ENCODE measurements at regions not wholly inside any gene's neighbourhood (a gene's known extent, or its start where the extent isn't known, plus 50 kb on each side); places are given as distances from the start of the nearest gene placed in this dataset.
A peak's percentile ranks its signal among the peaks of the same experiment; 100 is the strongest.

DNA sequence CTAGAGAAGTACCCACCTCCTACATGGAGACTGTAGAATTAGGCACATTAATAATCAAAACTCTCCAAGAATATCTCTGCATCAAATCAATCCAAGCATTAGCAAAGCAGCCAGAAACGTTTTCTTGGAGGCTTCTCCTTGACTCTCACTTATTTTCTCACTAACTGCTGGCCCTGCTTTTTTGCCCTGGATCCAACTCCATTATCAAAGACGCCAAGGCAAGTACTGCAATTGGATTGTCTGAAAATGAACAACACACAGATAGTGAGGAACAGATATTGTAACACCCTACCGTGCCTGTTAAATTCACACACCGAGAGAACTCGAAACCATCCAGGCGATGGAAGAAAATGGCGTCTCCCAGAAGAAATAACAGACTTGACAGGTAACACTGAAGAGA, 256.2 kb upstream of the MDFIC2 start:
- no peak for DNase-seq

DNA sequence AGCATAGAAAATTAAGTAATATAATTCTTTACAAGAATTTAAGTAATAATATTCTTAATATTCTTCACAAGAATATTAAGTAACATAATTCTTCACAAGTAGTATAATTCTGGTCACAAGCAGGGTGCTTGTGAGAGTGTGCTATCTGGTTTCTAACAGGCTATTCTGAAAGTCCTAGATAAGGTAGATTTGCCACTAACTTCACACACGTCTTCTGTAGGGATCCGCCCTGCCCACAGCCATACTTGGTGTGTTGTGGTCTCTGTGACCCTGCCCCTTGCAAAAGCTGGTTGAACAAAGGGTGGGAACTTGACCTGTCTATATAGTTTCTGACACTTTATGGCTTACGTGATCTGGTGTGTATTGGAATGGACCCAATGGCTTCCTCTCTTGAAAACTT, 253.4 kb upstream of the MDFIC2 start:
- DNase-seq, result no peak

DNA sequence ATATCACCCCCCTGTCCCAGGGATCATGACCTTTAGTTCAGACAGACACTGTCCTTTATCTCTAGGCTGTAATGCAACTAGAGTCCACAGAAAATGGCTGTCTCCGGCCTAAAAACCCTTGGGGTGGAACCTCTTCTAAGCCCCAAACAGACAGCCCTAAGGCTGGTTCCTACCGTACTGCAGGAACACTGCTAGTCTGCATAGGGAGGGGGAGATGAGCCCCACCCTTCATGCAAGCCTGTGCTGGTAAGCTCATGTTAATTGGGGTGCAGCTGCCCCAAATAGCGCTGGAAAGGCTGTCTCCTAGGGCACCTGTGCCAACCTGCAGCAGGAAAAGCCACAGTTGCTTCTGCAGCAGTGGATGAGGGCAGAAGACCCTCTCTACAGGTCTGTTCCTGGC, 252.1 kb upstream of the MDFIC2 start:
- DNase-seq, result no peak

GRCh38 chr3:70561796-70562195, 249.4 kb upstream of the MDFIC2 start:
- DNase-seq, result no peak

DNA sequence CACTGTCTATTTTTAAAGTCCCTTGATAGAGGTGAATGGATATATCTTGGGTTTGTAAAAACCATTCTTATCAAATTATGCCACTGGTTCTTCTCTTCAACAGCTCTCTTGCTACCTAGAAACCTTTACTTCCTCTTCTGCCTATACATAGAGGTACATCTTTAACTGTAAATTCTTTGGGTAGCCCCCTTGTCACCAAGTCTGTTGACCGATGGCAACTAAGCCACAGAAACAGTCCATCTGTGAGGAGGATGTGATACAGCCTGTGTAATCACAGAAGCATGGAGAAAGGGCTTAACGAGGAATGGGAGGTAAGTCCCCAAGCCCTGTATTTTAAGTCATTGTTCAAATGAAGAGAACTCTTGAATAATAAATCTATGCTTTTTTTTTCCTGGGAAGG, 246.5 kb upstream of the MDFIC2 start:
- DNase-seq, result no peak

- no peak for DNase-seq
These were observed 245.5 kb upstream of the MDFIC2 start for GRCh38 chr3:70557976-70558375.

DNA sequence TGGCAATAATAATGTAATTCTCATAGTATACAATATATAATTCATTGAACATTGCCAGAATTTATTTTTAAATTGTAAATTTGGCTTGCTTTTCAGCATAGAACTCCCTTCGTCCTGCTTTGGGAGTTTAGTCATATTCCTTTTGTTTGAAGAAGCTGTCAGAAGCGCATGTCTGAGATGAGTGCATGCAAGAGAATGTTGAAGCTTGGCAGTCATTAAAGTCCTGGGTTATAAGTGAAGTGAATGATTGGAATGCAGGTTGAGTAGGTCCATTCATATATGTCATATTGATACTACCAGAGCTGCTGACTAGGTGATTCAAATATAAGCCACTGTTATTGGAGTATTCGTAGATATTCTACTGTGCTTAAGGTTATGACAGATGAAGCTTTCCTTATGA, 243.6 kb upstream of the MDFIC2 start:
- no peak for DNase-seq

DNA sequence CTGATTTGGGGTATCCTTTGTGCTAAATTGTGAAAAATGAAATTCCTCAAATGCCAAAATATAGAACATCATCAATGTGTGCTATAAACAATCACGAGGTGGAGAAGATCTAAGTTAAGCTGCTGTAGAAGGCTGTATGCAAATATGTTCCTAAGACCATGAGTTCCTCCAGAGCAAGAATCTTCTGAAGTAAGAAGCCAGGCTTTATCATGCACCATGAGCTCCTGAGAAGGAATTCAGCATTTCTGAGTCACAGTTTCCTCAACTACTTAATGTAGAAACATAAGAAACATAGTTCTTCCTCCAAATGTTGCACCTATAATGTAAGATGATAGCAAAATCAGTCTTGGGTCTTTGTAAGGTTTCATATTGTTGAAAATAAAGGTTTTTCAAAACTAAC, 241.7 kb upstream of the MDFIC2 start:
- no peak for DNase-seq

DNA sequence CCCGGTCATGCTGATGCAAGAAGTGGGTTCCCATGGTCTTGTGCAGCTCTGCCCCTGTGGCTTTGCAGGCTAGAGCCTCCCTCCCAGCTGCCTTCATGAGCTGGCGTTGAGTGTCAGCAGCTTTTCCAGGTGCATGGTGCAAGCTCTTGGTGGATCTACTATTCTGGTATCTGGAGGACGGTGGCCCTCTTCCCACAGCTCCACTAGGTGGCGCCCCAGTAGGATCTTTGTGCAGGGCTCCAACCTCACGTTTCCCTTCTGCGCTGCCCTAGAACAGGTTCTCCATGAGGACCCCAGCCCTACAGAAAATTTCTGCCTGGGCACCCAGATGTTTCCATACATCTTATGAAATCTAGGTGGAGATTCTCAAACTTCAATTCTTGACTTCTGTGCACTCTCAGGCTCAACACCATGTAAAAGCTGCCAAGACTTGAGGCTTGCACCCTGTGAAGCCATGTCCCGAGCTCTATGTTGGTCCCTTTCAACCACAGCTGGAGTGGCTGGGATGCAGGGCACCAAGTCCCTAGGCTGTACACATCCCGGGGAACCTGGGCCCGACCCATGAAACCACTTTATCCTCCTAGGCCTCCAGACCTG, 238.4 kb upstream of the MDFIC2 start:
- peak in 17 of 58 donors; percentile 0 to 15 (median 2) for DNase-seq

DNA sequence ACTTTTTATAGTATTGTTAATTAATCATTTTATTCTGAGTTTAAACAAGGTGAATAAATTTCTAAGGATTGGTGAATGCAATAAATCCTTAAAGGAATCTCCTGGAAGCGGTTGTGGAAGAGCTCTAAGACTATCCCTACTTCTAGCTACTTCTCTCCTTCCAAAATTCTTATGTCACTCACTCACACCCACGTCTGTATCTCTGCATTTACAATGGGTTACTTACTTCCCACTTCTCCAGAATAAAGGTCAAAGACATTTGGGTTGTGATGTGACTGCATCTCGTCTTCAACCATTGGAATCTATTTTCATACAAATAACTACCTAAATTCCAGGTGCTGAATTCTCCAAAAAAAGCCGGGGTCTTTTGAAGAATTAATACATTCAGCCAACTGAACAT, 234.2 kb upstream of the MDFIC2 start:
- DNase-seq, result no peak

- DNase-seq, result peak in 1 of 58 donors; percentile 12
These were observed 231.1 kb upstream of the MDFIC2 start for GRCh38 chr3:70543493-70543892.

GRCh38 chr3:70539908-70540307, 227.5 kb upstream of the MDFIC2 start:
- DNase-seq, result no peak

GRCh38 chr3:70532806-70533205, 220.4 kb upstream of the MDFIC2 start:
- no peak for DNase-seq

- DNase-seq, result no peak
These were observed 219.5 kb upstream of the MDFIC2 start for GRCh38 chr3:70531838-70532489.

GRCh38 chr3:70531063-70531657, 218.7 kb upstream of the MDFIC2 start:
- peak in 1 of 58 donors; percentile 0 for DNase-seq

- no peak for DNase-seq
These were observed 218.2 kb upstream of the MDFIC2 start for GRCh38 chr3:70530626-70531025.

DNA sequence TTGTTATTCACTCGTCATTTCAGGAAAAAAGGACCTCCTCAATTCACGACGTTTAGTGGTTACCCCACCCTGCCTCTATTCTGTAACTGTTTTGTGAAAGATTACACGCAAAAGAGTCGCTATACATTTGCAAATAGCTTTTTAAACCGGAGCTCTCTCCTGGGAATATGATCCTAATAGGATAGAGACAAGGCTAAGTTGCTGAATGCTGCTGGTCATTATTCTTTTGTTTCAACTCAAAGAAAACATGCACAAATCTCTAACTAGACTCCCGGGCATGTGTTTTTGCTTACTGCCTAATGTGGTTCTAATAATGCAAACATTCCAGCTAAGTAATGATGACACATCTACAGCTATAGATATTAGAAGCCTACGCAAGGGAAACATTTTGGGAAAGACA, 214.6 kb upstream of the MDFIC2 start:
- DNase-seq, result no peak

- no peak for DNase-seq
These were observed 207.6 kb upstream of the MDFIC2 start for GRCh38 chr3:70519913-70520659.

GRCh38 chr3:70519026-70519425, 206.6 kb upstream of the MDFIC2 start:
- DNase-seq, result no peak

- DNase-seq, result no peak
These were observed 205.9 kb upstream of the MDFIC2 start for GRCh38 chr3:70518356-70518755.

- no peak for DNase-seq
These were observed 204.9 kb upstream of the MDFIC2 start for GRCh38 chr3:70517124-70517890.

GRCh38 chr3:70516076-70516475, 203.6 kb upstream of the MDFIC2 start:
- DNase-seq, result no peak
